HG02588 (cell line): ENCODE measurements at regions not wholly inside any gene's neighbourhood (a gene's known extent, or its start where the extent isn't known, plus 50 kb on each side); places are given as distances from the start of the nearest gene placed in this dataset.

ENCODE experiments used
- ATAC-seq: cut with Tn5 transposase; IDR thresholded peaks from one replicate; pipeline ENCODE4 v1.9.1; 2021; ENCODE audit warnings: mild to moderate bottlenecking, moderate library complexity; ENCODE audit not compliant: unreplicated experiment

DNA sequence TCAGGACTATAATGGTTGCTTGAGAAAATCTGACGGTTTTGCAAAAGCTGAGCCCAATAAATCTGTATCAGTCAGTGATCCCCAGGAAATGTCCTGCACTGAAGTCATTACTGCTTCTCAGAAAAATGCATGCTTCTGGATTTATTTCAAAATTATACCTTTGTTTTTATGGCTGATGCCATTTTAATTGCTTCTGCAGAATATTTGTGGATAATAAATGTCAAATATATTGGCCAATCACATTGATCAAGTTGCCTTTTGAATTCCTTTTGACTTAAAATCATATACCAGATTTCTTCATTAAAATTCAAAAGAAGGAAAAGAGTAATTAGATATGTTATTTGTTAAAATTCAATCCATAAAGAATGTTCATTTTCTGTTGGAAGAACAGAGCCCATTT lies 842.9 kb upstream of the ADGRL4 start:
- ATAC-seq: no peak

DNA sequence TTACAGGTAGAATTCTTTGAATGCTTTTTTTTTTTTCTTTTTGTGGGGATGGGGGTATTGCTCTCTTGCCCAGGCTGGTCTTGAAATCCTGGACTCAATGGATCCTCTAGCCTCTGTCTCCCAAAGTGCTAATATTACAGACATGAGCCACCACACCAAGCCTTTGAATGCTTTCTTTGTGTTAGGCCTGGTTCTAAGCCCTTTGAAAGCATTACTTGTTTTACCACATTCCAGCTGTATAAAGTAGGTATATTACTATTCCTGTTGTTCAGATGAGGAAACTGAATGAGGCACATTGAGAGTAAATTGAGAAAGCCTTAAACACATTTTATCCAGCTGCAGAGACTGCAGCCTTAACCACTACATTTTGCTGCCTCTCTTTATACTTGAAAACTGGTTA lies 841.8 kb upstream of the ADGRL4 start:
- no peak for ATAC-seq

GRCh38 chr1:79847700-79848099 lies 841.2 kb upstream of the ADGRL4 start:
- ATAC-seq: no peak

DNA sequence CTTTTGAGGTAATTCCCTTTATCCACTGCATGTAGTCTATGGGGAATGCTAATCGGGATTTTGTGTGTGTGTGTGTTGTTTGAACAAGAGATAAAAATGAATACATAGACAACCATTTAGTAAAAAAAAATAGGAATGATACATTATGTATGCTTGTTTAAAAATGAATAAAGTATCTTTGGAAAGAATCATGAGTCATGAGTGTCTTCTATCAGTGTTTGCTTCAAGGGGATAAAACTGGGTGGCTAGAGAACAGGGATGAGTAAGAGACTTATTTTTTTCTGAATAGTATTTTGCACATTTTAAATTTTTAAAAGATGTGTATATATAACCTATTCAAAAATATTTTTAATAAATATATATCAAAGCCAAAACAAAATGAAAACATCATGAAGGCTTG lies 839.4 kb upstream of the ADGRL4 start:
- no peak for ATAC-seq

DNA sequence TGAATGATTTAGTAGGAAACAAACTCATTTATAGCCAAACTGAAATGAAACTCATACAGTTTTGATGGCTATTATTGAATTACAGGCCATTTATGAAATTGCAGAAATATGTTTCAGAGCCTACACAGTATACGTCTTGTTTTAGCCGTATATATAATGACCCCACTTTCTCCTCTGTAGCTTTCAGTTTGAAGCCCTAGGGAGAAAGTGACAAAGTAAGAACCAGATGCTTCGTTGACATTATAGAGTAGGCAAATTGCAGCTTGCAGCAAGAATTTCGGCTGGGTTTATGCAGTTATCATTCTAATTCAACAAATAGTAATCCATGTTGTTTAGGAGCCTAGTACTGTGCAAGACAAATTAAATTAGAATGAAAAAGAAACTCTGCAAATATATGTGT lies 836.3 kb upstream of the ADGRL4 start:
- no peak for ATAC-seq

GRCh38 chr1:79839882-79840281 lies 833.4 kb upstream of the ADGRL4 start:
- ATAC-seq: no peak

DNA sequence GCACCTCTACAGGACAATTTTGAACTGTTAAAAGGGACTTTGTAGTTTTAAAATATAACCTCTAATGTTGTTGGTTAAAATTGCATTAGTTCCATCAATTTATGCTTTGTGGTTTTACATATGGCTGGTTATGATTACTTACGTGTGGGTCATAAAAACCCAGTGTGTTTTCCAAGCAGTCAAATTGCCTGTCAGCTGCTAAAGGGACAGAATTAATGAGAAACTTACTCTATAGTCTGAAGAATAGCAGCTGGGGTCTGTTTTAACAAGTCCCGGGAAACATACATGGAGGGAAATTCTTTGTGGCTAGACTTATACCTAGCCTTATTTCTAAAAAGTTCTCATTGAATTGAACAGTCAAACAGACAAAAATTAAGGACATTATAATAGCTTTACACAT lies 820.9 kb upstream of the ADGRL4 start:
- ATAC-seq: no peak

DNA sequence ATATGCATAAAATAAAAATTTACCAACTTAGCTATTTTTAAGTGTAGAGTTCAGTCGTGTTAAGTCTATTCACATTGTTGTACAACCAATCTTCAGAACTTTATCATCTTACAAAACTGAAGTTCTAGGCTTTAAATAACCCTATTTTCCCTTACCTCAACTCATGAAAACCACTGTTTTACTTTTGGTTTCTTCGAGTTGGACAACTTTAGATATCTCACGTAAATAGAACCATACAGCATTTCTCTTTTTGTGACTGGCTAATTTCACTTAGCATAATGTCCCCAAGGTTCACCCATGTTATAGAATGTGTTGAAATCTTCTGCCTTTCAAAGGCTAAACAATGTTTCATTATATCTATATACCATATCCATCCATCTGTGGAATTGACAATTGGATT lies 819.0 kb upstream of the ADGRL4 start:
- no peak for ATAC-seq

GRCh38 chr1:79822053-79822452 lies 815.5 kb upstream of the ADGRL4 start:
- no peak for ATAC-seq

- ATAC-seq: no peak
These were observed 812.6 kb upstream of the ADGRL4 start for GRCh38 chr1:79819140-79819539.

GRCh38 chr1:79817031-79817560 lies 810.6 kb upstream of the ADGRL4 start:
- no peak for ATAC-seq

DNA sequence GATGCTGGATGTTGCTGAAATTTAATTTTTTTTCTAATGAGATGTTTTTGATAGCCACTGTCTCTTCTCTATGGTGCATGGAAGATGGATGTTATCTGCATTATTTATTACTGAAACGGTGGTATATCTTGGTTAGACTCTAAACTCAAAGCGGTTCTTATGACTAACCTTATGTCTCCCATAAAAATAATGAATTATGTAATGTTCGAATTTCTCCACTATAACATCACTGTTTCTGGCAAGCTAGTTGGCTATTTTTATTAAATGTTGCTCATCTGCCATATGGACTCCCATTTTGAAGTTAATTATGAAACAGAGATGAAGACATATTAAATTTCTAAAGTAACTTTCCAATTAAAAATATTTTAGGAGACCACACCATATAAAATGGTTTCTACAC lies 808.6 kb upstream of the ADGRL4 start:
- no peak for ATAC-seq

DNA sequence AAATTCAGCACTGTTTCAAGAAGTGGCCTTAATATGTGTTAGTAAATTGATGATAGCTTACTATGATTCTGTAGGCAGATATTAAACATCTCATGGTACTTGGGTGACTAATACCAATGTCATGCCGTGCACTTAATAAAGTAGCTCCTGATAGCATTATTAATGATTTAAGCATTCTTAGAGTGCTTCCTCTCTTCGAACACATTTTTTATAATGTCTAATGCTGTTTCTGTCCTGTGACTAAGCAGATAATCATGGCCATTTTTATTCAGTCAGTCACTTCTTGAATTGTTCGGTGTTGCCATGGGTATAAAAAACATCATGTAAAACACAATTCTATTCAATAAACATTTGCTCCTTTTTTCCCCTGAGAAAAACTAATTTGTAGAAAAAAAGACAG lies 804.6 kb upstream of the ADGRL4 start:
- no peak for ATAC-seq

DNA sequence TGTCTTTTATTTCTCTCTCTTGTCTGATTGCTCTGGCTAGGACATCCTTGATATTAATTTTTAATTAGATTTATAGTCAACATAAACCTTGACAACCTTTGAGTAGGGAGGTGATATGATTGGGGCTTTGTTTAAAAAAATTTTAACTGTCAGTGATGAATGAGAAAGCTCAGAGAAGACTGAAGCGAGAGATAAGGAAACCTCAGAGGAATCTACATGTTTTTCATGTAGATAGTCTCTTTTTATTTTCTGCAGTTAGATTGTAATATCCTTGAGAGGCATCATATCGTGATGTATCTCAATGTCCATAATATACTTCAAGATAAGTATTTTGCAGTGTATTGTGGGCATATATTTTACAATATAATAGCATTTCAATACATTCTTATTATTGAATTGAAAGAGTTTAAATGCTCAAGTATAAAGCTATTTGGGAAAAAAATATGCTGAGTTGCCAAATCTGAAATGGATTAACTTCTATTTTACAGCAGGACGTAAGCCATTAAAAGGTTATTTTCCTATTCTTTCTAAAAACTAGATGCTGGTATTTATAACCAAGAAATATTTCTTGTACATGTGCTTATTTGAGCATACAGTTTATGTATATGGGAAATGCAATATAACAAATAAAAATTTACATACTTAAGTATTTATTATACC lies 802.4 kb upstream of the ADGRL4 start:
- ATAC-seq: no peak

- no peak for ATAC-seq
These were observed 801.3 kb upstream of the ADGRL4 start for GRCh38 chr1:79807816-79808215.

GRCh38 chr1:79797487-79797886 lies 791.0 kb upstream of the ADGRL4 start:
- no peak for ATAC-seq

GRCh38 chr1:79796434-79796833 lies 789.9 kb upstream of the ADGRL4 start:
- ATAC-seq: no peak

DNA sequence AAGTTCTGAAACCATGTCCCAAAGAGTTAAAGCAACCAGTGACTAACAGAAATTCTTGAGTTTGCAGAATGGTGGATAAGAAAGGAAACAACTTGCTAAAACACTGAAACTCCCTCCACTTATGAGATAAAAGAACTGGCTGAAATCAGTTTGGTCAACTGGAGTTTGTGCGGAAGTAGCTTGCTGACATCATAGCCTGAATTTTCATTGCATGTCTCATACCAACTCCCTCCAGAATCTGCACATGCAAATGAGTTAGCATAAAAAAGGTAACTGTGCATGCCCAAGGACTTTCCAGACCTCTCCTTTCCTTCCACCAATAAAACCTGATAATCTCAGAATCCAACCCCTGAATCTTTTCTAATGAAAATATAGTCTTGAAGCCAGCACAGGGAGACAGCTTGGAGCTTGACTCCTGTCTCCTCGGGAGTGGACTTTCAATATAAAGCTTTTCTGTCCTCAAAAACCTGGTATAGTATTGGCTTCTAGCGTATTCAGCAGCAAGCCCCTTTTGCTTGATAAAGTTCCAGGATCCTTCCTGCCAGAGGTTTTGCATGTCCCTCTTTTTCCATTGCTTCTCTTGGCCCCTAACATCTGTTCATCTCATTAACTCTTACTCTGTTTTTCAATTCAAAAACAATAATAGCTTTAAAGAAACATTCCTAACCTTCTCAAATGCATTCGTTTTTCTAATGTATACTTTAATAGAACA lies 785.8 kb upstream of the ADGRL4 start:
- no peak for ATAC-seq

- ATAC-seq: no peak
These were observed 785.1 kb upstream of the ADGRL4 start for GRCh38 chr1:79791488-79792218.

DNA sequence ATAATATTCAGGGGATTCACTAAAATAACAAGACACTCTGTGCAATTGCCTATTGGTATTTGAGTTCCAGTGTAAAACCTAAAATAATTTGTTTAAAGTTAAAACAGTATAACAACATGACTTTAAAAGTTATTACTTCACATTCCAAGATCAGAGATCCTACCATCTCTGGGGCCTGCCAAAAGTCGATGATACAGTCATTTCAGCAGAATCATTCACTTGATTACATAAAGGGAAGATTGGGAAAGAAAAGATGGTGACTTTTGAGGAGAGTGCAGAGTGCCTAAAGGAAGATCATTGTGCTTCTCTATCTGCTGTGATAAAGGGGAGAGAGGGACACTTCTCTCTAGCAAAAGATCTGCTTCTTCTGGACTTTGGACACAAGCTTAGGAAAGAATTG lies 784.4 kb upstream of the ADGRL4 start:
- no peak for ATAC-seq

- no peak for ATAC-seq
These were observed 781.1 kb upstream of the ADGRL4 start for GRCh38 chr1:79787631-79788030.

GRCh38 chr1:79785964-79786363 lies 779.4 kb upstream of the ADGRL4 start:
- ATAC-seq: no peak
